Activated naive CD8-positive, alpha-beta T cell treated with anti-CD3 and anti-CD28 coated beads, Interleukin-2, amount 10 ng/mL, durations not matched to agents 7 days and 5 days (primary cell): ENCODE measurements at regions not wholly inside any gene's neighbourhood (a gene's known extent, or its start where the extent isn't known, plus 50 kb on each side); places are given as distances from the start of the nearest gene placed in this dataset.

Experiments used
- ATAC-seq: fragments of 150-1000 bp; cut with Tn5 transposase; one replicate; pipeline ENCODE4 v1.10.0; 2021; ENCODE audit warnings: low read depth, moderate library complexity
- POLR2A ChIA-PET: fragments of 350-600 bp; sonication (Branson Sonifier 250); formaldehyde crosslinking; loops from one replicate; lab custom pipeline; 2021; ENCODE audit warnings: antibody characterized with exemption; lab: Charles Lee
- DNase-seq: peaks from one replicate; pipeline ENCODE4 v3.0.0; 2021
- H3K27ac Mint-ChIP-seq: one replicate; pipeline ENCODE4 v1.8.0; 2022; ENCODE audit warnings: mild to moderate bottlenecking, mixed read lengths
- H3K27me3 Mint-ChIP-seq: one replicate; pipeline ENCODE4 v1.8.0; 2022; ENCODE audit warnings: mild to moderate bottlenecking, moderate library complexity, mixed read lengths
- H3K36me3 Mint-ChIP-seq: one replicate; pipeline ENCODE4 v1.8.0; 2021; ENCODE audit warnings: mild to moderate bottlenecking, mixed read lengths
- H3K4me1 Mint-ChIP-seq: one replicate; pipeline ENCODE4 v1.8.0; 2021; ENCODE audit warnings: mixed read lengths
- H3K4me3 Mint-ChIP-seq: one replicate; pipeline ENCODE4 v1.8.0; 2022; ENCODE audit warnings: mild to moderate bottlenecking, moderate library complexity, mixed read lengths
- H3K9me3 Mint-ChIP-seq: one replicate; pipeline ENCODE4 v1.8.0; 2021; ENCODE audit warnings: mixed read lengths

DNA sequence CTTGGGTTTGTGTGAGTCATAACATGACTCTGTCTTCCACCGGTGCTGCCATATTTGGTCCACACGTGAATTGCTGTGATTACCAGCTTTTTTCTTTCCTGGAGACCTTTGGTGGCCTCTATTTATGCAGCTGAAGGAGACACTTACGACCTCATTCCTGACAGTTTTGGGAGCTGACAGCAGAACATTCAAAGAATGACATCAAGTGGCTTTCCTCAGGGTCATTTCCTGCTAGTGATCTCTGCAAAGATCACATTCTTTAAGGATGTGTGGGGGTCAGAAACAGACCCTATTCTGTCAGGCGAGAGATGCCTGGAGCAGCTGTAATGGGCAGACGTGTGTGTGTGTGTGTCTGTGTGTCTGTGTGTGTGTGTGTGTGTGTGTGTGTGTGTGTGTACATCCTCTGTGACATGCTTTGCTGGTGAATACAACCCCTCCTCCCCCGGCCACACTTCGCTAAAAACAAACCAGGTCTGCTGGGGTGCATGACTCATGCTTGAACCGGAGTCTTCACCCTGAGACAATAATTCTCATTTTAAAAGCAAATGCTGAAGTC is 115.6 kb downstream of the TMEM170B start:
- DNase-seq (peak; percentile 39), ATAC-seq (peak; percentile 79)
- H3K4me1 Mint-ChIP-seq = peaks cover 13% of the 10 kb centered on the region
- POLR2A ChIA-PET = no interaction called here
- no peaks in the 10 kb centered on the region for H3K36me3 Mint-ChIP-seq
- H3K4me3 Mint-ChIP-seq = no peak overlapping the region
- no peak overlapping the region for H3K27ac Mint-ChIP-seq
- no peaks in the 10 kb centered on the region for H3K9me3 Mint-ChIP-seq
- H3K27me3 Mint-ChIP-seq = peaks cover 7% of the 10 kb centered on the region

DNA sequence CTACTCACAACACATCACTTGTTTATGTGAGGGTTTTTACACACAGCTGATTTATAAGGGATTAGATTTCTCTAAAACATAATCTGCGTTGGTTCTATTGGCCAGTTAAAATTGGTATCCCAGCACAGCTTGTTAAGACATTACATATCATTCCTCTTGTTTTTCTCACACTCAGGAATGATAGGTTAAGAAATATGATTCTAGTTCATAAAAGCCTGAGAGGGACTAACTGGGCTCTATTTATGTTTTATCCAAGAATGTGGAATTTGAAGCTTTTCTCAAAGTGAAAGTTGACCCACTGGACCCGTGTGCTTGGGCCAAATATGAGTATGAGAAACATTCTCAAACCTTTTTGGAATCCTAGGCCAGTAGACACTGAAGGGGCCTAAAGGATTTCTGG is 117.3 kb downstream of the TMEM170B start:
- H3K27ac Mint-ChIP-seq = no peak overlapping the region
- DNase-seq = no peak
- peaks cover 4% of the 10 kb centered on the region for H3K27me3 Mint-ChIP-seq
- no peaks in the 10 kb centered on the region for H3K36me3 Mint-ChIP-seq
- H3K9me3 Mint-ChIP-seq = no peaks in the 10 kb centered on the region
- no peak for ATAC-seq
- H3K4me1 Mint-ChIP-seq = peaks cover 13% of the 10 kb centered on the region
- POLR2A ChIA-PET = interaction anchor here (1.3 kb wide), 1 partner anchor 635 kb away, joined by 3 read pairs; the partner anchor contains the start of gene EDN1
- no peak overlapping the region for H3K4me3 Mint-ChIP-seq

DNA sequence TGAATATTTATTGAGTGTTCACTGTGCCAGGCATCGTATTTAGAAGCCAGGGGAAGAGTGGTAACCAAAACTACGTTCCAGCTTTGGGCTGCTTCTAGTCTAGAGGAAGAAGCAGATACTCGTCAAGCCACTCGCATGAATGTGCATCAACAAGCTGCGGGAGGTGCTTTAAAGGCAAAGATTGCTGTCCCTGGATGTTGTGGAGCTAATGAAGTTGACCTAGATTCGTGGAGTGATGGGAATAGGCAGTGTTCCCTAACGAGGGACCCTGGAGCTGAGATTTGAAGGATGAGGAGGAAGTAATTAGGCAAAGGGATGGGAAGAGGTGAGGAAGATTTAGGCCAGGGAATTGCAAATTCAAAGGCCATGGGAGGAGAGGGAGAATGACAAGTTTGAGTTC is 118.9 kb downstream of the TMEM170B start:
- ATAC-seq (no peak), DNase-seq (no peak)
- Mint-ChIP-seq H3K36me3 (no peaks in the 10 kb centered on the region), H3K4me1 (peaks cover 13% of the 10 kb centered on the region), H3K27me3 (peaks cover 4% of the 10 kb centered on the region), H3K9me3 (no peaks in the 10 kb centered on the region), H3K27ac (no peak overlapping the region), H3K4me3 (no peak overlapping the region)
- POLR2A ChIA-PET = no interaction called here

DNA sequence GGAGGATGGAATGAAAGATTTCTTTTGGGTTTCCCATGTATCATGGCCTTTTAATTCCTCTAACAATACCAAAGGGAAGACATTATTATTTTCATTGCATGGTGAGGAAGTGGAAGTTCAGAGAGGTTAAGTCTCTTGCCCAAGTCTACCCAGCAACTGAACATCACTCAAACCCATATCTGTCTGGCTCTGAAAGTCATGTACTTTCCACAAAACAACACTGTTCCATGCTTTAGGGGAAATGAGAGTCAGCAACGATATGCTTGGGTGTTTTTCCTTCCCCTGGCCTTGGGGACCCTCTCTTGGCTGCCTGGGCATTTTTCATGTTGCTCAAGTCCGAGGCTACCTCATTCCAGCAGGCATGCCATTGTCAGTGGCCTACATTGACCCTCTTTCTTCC is 118.8 kb downstream of the ADTRP start:
- Mint-ChIP-seq H3K9me3 (no peaks in the 10 kb centered on the region), H3K4me1 (peaks cover 3% of the 10 kb centered on the region)
- POLR2A ChIA-PET = no interaction called here

DNA sequence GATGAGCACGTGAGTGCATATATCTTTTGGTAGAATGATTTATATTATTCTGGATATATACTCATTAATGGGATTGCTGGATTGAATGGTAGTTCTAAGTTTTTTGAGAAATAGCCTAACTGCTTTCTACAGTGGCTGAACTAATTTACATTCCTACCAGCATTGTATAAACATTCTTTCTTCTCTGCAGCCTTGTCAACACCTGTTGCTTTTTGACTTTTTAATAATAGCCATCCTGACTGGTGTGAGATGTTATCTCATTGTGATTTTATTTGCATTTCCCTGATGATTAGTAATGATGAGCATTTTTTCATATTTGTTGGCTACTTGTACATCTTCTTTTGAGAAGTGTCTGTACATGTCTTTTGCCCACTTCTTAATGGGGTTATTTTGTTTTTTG is 116.3 kb downstream of the ADTRP start:
- Mint-ChIP-seq H3K27me3 (no peaks in the 10 kb centered on the region), H3K9me3 (no peaks in the 10 kb centered on the region)
- POLR2A ChIA-PET = no interaction called here

More for the DNA sequence above, 118.8 kb downstream of the ADTRP start:
- DNase-seq = no peak
- peaks cover 4% of the 10 kb centered on the region for H3K27me3 Mint-ChIP-seq
- ATAC-seq = no peak
- no peak overlapping the region for H3K4me3 Mint-ChIP-seq
- no peaks in the 10 kb centered on the region for H3K36me3 Mint-ChIP-seq
- H3K27ac Mint-ChIP-seq = no peak overlapping the region

DNA sequence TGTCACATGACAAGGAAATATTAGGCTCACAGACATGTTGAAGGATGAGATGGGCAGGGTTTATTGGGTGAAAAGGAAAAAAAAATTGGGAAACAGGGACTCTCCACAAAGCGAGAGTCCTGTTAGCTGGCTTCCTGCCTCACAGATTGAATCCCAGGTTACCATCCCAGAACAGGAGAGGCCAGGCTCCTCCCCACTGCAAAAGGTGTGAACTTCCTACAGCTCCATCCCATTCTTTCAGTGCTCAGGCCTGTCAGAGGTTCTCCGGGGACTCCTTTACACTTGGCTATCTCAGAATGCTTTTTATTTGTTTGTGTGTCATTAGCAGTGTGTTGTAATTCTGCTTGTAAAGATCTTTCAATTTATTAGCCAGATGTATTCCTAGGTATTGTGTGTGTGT is 115.1 kb downstream of the ADTRP start:
- no peak overlapping the region for H3K27ac Mint-ChIP-seq
- H3K4me3 Mint-ChIP-seq = no peak overlapping the region
- H3K4me1 Mint-ChIP-seq = no peaks in the 10 kb centered on the region
- no peaks in the 10 kb centered on the region for H3K36me3 Mint-ChIP-seq
- POLR2A ChIA-PET = no interaction called here
- H3K9me3 Mint-ChIP-seq = no peaks in the 10 kb centered on the region
- DNase-seq (no peak), ATAC-seq (no peak)
- H3K27me3 Mint-ChIP-seq = no peaks in the 10 kb centered on the region

More for the DNA sequence above, 116.3 kb downstream of the ADTRP start:
- Mint-ChIP-seq H3K36me3 (no peaks in the 10 kb centered on the region), H3K27ac (no peak overlapping the region), H3K4me3 (no peak overlapping the region), H3K4me1 (no peaks in the 10 kb centered on the region)
- ATAC-seq (no peak), DNase-seq (no peak)
